Head of caudate nucleus (tissue), 42 donors: ENCODE measurements at regions not wholly inside any gene's neighbourhood (a gene's known extent, or its start where the extent isn't known, plus 50 kb on each side); places are given as distances from the start of the nearest gene placed in this dataset.

Experiments
- DNase-seq, 42 donors: peaks; one replicate each; pipeline versions ENCODE4 v3.0.0 to v3.0.0-alpha.2; 2020 to 2021; ENCODE audit warnings: mixed read lengths in 7 of 42
- intact Hi-C: fragments of 100-400 bp; cut with DNase I; formaldehyde crosslinking; loops from one replicate; pipeline ENCODE4 v1.15.0; 2022

DNA sequence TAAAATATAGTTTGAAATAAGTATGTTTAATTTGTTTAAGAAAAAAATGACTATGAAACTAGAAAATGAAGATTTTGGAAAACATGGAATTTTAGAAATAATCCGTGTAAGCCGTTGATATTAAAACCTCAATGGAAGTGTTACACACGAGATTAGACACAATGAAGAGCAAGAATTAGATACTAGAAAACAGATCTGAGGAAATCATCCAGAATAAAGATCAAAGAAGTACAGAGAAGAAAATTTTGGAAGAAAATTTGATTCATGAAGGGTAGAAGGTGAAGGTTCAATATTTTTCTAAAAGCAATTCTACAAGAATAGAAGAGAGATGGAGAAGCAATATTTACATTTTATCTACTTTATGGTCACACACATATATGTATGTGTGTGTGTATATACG lies 52.5 kb upstream of the SATB1 start:
- no peak for DNase-seq
- intact Hi-C loops, result no loop called here
